ENCODE measurements at regions not wholly inside any gene's neighbourhood (a gene's known extent, or its start where the extent isn't known, plus 50 kb on each side); places are given as distances from the start of the nearest gene placed in this dataset.

GRCh38 chr5:141760193-141760592 lies 78.2 kb upstream of the ARAP3 start:
- ChIA-PET CTCF (interaction anchor here (0.7 to 1.3 kb wide), 3 partner anchors 51 to 201 kb away, joined by 3 to 4 read pairs (median 3); no protein-coding TSS in a partner anchor), POLR2A (no interaction called here)
- Histone ChIP-seq H3K4me1 (ENCODE audit: control insufficient read depth, insufficient read depth, low read length) (peaks cover 5% of the 10 kb centered on the region; the same call in 1 of the 2 replicates), H3K4me3 (ENCODE audit: low read depth, low read length) (no peak overlapping the region), H3K9me3 (ENCODE audit: control insufficient read depth, insufficient read depth, low read depth, low read length) (no peaks in the 10 kb centered on the region), H3K36me3 (ENCODE audit: control insufficient read depth in 2 of 2, insufficient read depth in 1 of 2, low read length in 2 of 2) (no peaks in the 10 kb centered on the region), H3K27ac (ENCODE audit: extremely low read depth, low read depth, low read length) (no peak overlapping the region)
- no peak for TF ChIP-seq RBAK (tag by site-specific recombination; IDR thresholded peaks at IDR 0.05)
- no peak for TF ChIP-seq ZNF354C (tag by site-specific recombination; IDR thresholded peaks at IDR 0.05; ENCODE audit: borderline replicate concordance, low read depth)
- TF ChIP-seq MZF1 (tag by site-specific recombination; IDR thresholded peaks at IDR 0.05; ENCODE audit: borderline replicate concordance), result no peak
- no peak for TF ChIP-seq ZNF311 (tag by site-specific recombination; IDR thresholded peaks at IDR 0.05; ENCODE audit: borderline replicate concordance)
- no peak for TF ChIP-seq ZNF394 (tag by site-specific recombination; IDR thresholded peaks at IDR 0.05; ENCODE audit: borderline replicate concordance)
- no peak for TF ChIP-seq YY2 (tag by site-specific recombination; IDR thresholded peaks at IDR 0.05)
- TF ChIP-seq TSHZ1 (tag by site-specific recombination; IDR thresholded peaks at IDR 0.05; ENCODE audit: borderline replicate concordance), result no peak
- TF ChIP-seq, protein P1, sequence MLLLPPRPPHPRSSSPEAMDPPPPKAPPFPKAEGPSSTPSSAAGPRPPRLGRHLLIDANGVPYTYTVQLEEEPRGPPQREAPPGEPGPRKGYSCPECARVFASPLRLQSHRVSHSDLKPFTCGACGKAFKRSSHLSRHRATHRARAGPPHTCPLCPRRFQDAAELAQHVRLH (tag by site-specific recombination; IDR thresholded peaks at IDR 0.05), result no peak
- TF ChIP-seq BCL6B (tag by site-specific recombination; IDR thresholded peaks at IDR 0.05), result no peak
- peak; percentile 33; the same call in 1 of the 2 replicates for TF ChIP-seq OSR2 (tag by site-specific recombination; IDR thresholded peaks at IDR 0.05)
- TF ChIP-seq, protein P2, sequence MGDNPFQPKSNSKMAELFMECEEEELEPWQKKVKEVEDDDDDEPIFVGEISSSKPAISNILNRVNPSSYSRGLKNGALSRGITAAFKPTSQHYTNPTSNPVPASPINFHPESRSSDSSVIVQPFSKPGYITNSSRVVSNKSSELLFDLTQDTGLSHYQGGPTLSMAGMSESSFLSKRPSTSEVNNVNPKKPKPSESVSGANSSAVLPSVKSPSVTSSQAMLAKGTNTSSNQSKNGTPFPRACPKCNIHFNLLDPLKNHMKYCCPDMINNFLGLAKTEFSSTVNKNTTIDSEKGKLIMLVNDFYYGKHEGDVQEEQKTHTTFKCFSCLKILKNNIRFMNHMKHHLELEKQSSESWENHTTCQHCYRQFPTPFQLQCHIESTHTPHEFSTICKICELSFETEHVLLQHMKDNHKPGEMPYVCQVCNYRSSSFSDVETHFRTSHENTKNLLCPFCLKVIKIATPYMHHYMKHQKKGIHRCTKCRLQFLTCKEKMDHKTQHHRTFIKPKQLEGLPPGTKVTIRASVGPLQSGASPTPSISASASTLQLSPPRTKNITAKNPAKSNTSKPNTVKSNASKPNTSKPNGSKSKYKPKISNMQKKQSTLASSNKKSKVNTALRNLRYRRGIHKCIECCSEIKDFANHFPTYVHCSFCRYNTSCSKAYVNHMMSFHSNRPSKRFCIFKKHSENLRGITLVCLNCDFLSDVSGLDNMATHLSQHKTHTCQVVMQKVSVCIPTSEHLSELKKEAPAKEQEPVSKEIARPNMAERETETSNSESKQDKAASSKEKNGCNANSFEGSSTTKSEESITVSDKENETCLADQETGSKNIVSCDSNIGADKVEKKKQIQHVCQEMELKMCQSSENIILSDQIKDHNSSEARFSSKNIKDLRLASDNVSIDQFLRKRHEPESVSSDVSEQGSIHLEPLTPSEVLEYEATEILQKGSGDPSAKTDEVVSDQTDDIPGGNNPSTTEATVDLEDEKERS (tag by site-specific recombination; IDR thresholded peaks at IDR 0.05), result no peak
- TF ChIP-seq KLF16 (tag by site-specific recombination; IDR thresholded peaks at IDR 0.05), result no peak
- peak; percentile 58 for TF ChIP-seq GLIS1 (tag by site-specific recombination; IDR thresholded peaks at IDR 0.05)
- TF ChIP-seq ZNF248 (tag by site-specific recombination; IDR thresholded peaks at IDR 0.05), result no peak
- no peak for TF ChIP-seq ZNF24 (tag by site-specific recombination; IDR thresholded peaks at IDR 0.05)

GRCh38 chr5:141758310-141758998 lies 76.4 kb upstream of the ARAP3 start:
- Histone ChIP-seq H3K27ac (ENCODE audit: extremely low read depth, low read depth, low read length) (no peak overlapping the region), H3K4me1 (ENCODE audit: control insufficient read depth, insufficient read depth, low read length) (peaks cover 5% of the 10 kb centered on the region; the same call in 1 of the 2 replicates), H3K4me3 (ENCODE audit: low read depth, low read length) (no peak overlapping the region), H3K9me3 (ENCODE audit: control insufficient read depth, insufficient read depth, low read depth, low read length) (no peaks in the 10 kb centered on the region), H3K36me3 (ENCODE audit: control insufficient read depth in 2 of 2, insufficient read depth in 1 of 2, low read length in 2 of 2) (no peaks in the 10 kb centered on the region)
- ChIA-PET POLR2A (interaction anchor here (0.8 kb wide), 1 partner anchor 91 kb away, joined by 3 read pairs; no protein-coding TSS in a partner anchor), CTCF (interaction anchor here (0.7 to 2.0 kb wide), 5 partner anchors 49 to 120 kb away, joined by 3 to 14 read pairs (median 4); partner anchors contain the start of gene PCDH1)
- TF ChIP-seq ZFHX2 (tag by site-specific recombination; conservative IDR thresholded peaks at IDR 0.05) (peak; percentile 93), ZNF248 (tag by site-specific recombination; IDR thresholded peaks at IDR 0.05) (no peak), TSHZ1 (tag by site-specific recombination; IDR thresholded peaks at IDR 0.05; ENCODE audit: borderline replicate concordance) (no peak), ZBTB7A (tag by site-specific recombination; IDR thresholded peaks at IDR 0.05; ENCODE audit: low read depth) (no peak)
- TF ChIP-seq, protein P3, sequence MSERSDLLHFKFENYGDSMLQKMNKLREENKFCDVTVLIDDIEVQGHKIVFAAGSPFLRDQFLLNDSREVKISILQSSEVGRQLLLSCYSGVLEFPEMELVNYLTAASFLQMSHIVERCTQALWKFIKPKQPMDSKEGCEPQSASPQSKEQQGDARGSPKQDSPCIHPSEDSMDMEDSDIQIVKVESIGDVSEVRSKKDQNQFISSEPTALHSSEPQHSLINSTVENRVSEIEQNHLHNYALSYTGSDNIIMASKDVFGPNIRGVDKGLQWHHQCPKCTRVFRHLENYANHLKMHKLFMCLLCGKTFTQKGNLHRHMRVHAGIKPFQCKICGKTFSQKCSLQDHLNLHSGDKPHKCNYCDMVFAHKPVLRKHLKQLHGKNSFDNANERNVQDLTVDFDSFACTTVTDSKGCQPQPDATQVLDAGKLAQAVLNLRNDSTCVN (tag by site-specific recombination; optimal IDR thresholded peaks at IDR 0.05), result peak; percentile 10
